Trophoblast cell (in vitro differentiated cells and primary cell): ENCODE measurements at regions not wholly inside any gene's neighbourhood (a gene's known extent, or its start where the extent isn't known, plus 50 kb on each side); places are given as distances from the start of the nearest gene placed in this dataset.

Experiments
- DNase-seq, 2 donors: peaks; one replicate each; pipeline ENCODE4 v3.0.0-alpha.2; 2016
- H2AFZ ChIP-seq: 2 replicates; pipeline ENCODE4 v1.6.1; 2013; ENCODE audit warnings: low read length, moderate library complexity, mild to moderate bottlenecking; ENCODE audit not compliant: insufficient read depth, poor library complexity
- H2AK5ac ChIP-seq: 2 replicates; pipeline ENCODE4 v1.6.1; 2013; ENCODE audit warnings: mild to moderate bottlenecking, low read length
- H2BK120ac ChIP-seq: 2 replicates; pipeline ENCODE4 v1.6.1; 2013; ENCODE audit warnings: low read length, mild to moderate bottlenecking, moderate library complexity; ENCODE audit not compliant: insufficient read depth, poor library complexity
- H2BK12ac ChIP-seq: 2 replicates; pipeline ENCODE4 v1.6.1; 2013; ENCODE audit warnings: mild to moderate bottlenecking, low read length, moderate library complexity
- H2BK5ac ChIP-seq: 2 replicates; pipeline ENCODE4 v1.6.1; 2013; ENCODE audit warnings: low read length, low read depth, moderate library complexity, mild to moderate bottlenecking; ENCODE audit not compliant: poor library complexity
- H3K14ac ChIP-seq: 2 replicates; pipeline ENCODE4 v1.6.1; 2013; ENCODE audit warnings: mild to moderate bottlenecking, low read length
- H3K18ac ChIP-seq: 2 replicates; pipeline ENCODE4 v1.6.1; 2013; ENCODE audit warnings: mild to moderate bottlenecking, low read length
- H3K23ac ChIP-seq: 2 replicates; pipeline ENCODE4 v1.6.1; 2013; ENCODE audit warnings: low read length
- H3K27ac ChIP-seq: 2 replicates; pipeline ENCODE4 v1.5.1; 2013; ENCODE audit warnings: low read depth, mild to moderate bottlenecking, inconsistent platforms, low read length, moderate library complexity
- H3K27me3 ChIP-seq: 2 replicates; pipeline ENCODE4 v1.6.1; 2013; ENCODE audit warnings: inconsistent platforms, mild to moderate bottlenecking, low read length, moderate library complexity; ENCODE audit not compliant: insufficient read depth
- H3K36me3 ChIP-seq, 2 experiments: 1 replicate in 1 of 2; 2 replicates in 1 of 2; pipeline ENCODE4 v1.6.1; 2013; ENCODE audit warnings: low read length in 2 of 2, mild to moderate bottlenecking in 2 of 2, moderate library complexity in 1 of 2; ENCODE audit not compliant: insufficient read depth in 2 of 2, control insufficient read depth in 1 of 2
- H3K4ac ChIP-seq: 2 replicates; pipeline ENCODE4 v1.6.1; 2013; ENCODE audit warnings: low read depth, mild to moderate bottlenecking, low read length, moderate library complexity
- H3K4me1 ChIP-seq, 2 experiments: 1 replicate in 1 of 2; 2 replicates in 1 of 2; pipeline ENCODE4 v1.6.1; 2013; ENCODE audit warnings: low read length in 2 of 2, mild to moderate bottlenecking in 2 of 2, moderate library complexity in 1 of 2; ENCODE audit not compliant: insufficient read depth in 2 of 2, control insufficient read depth in 1 of 2
- H3K4me2 ChIP-seq: 2 replicates; pipeline ENCODE4 v1.6.1; 2013; ENCODE audit warnings: inconsistent platforms, mild to moderate bottlenecking, low read length, moderate library complexity
- H3K4me3 ChIP-seq: 2 replicates; pipeline ENCODE4 v1.5.1; 2013; ENCODE audit warnings: mild to moderate bottlenecking, low read depth, low read length, inconsistent platforms
- H3K79me1 ChIP-seq: one replicate; pipeline ENCODE4 v1.6.1; 2013; ENCODE audit warnings: low read length
- H3K79me2 ChIP-seq: 2 replicates; pipeline ENCODE4 v1.6.1; 2013; ENCODE audit warnings: low read length, mild to moderate bottlenecking; ENCODE audit not compliant: control insufficient read depth, insufficient read depth, poor library complexity
- H3K9ac ChIP-seq: 2 replicates; pipeline ENCODE4 v1.6.1; 2013; ENCODE audit warnings: mild to moderate bottlenecking, low read length
- H3K9me3 ChIP-seq: 2 replicates; pipeline ENCODE4 v1.6.1; 2013; ENCODE audit warnings: low read depth, mild to moderate bottlenecking, control low read depth, inconsistent platforms, low read length; ENCODE audit not compliant: insufficient read depth
- H4K12ac ChIP-seq: 2 replicates; pipeline ENCODE4 v1.6.1; 2013; ENCODE audit warnings: low read depth, mild to moderate bottlenecking, low read length, moderate library complexity
- H4K8ac ChIP-seq: 2 replicates; pipeline ENCODE4 v1.6.1; 2013; ENCODE audit warnings: low read depth, mild to moderate bottlenecking, low read length, moderate library complexity
- H4K91ac ChIP-seq: one replicate; pipeline ENCODE4 v1.6.1; 2013; ENCODE audit warnings: low read depth, mild to moderate bottlenecking, low read length, moderate library complexity
- WGBS: extraction: QIAGEN DNeasy Blood & Tissue Kit; methylation state at CpG from one replicate; pipeline ENCODE4 v1.1.7; 2013; ENCODE audit warnings: missing lambda C conversion rate; ENCODE audit not compliant: insufficient read length, insufficient coverage; ENCODE audit errors: extremely low coverage; 5-methylcytosine and 5-hydroxymethylcytosine counted together

DNA sequence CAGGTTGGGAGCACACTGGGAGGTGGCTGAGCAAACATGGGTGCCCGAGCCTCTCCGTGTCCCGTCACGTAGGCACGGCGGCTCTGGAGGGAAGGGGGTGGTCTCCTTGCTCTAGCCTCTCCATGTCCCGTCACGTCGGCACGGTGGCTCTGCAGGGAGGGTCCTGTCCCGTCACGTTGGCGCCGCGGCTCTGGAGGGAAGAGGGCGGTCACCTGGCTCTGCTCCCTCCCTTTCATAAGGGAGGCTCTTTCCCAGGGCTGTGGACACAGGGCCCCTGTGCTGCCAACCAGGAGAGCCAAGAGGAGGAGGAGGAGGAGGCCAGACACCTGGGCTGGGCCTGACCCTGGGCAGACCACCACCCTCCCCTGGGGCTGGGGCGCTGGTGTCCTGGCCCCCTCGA, 1173.7 kb downstream of the BRD1 start:
- no peaks in the 10 kb centered on the region for H3K27me3 ChIP-seq
- H3K14ac ChIP-seq: no peak overlapping the region
- H2BK12ac ChIP-seq: no peak overlapping the region
- no peaks in the 10 kb centered on the region for H3K36me3 ChIP-seq
- H3K9ac ChIP-seq: no peak overlapping the region
- no peak overlapping the region for H2BK120ac ChIP-seq
- H4K91ac ChIP-seq: no peak overlapping the region
- no peak overlapping the region for H3K4me3 ChIP-seq
- no peaks in the 10 kb centered on the region for H3K4me1 ChIP-seq
- H4K8ac ChIP-seq: no peak overlapping the region
- H3K79me1 ChIP-seq: no peaks in the 10 kb centered on the region
- H2AK5ac ChIP-seq: no peak overlapping the region
- no peak overlapping the region for H2AFZ ChIP-seq
- no peak overlapping the region for H4K12ac ChIP-seq
- H3K4ac ChIP-seq: no peak overlapping the region
- no CpG with 5 or more reads among the region's 18 CpGs for WGBS
- DNase-seq: no peak
- no peak overlapping the region for H3K23ac ChIP-seq
- H3K79me2 ChIP-seq: no peaks in the 10 kb centered on the region
- peaks cover 2% of the 10 kb centered on the region for H3K9me3 ChIP-seq
- no peak overlapping the region for H3K4me2 ChIP-seq
- H2BK5ac ChIP-seq: no peak overlapping the region
- H3K18ac ChIP-seq: no peak overlapping the region
- H3K27ac ChIP-seq: no peak overlapping the region

DNA sequence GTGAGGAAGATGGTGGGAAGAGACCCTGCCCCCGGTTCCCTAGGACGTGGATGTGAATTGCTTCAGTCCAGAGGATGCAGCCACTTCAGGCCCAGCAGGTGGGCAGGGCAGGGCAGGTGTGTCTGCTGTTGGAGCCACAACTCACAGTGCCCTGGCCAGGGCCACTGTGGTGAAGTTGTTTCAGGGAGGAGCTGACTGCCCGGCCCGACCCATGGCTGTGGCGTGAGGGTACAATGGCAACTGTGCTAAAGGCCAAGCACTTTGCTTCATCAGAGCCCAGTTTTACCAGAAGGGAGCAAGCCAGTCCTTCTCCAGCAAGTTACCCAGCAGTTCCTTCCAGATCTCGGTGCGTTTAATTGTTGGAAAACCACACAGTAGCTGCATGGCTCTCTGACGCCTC, 1174.4 kb downstream of the BRD1 start:
- no peaks in the 10 kb centered on the region for H3K27me3 ChIP-seq
- H3K4me1 ChIP-seq: no peaks in the 10 kb centered on the region
- H3K27ac ChIP-seq: no peak overlapping the region
- no peak overlapping the region for H3K23ac ChIP-seq
- no peak overlapping the region for H3K4me3 ChIP-seq
- no peak overlapping the region for H4K12ac ChIP-seq
- no CpG with 5 or more reads among the region's 8 CpGs for WGBS
- peaks cover 1% of the 10 kb centered on the region for H3K9me3 ChIP-seq
- H3K79me1 ChIP-seq: no peaks in the 10 kb centered on the region
- H3K36me3 ChIP-seq: no peaks in the 10 kb centered on the region
- no peak overlapping the region for H3K4ac ChIP-seq
- no peak overlapping the region for H3K14ac ChIP-seq
- no peaks in the 10 kb centered on the region for H3K79me2 ChIP-seq
- no peak overlapping the region for H3K4me2 ChIP-seq
- no peak overlapping the region for H3K18ac ChIP-seq
- no peak overlapping the region for H4K8ac ChIP-seq
- H2BK5ac ChIP-seq: no peak overlapping the region
- DNase-seq: no peak
- no peak overlapping the region for H4K91ac ChIP-seq
- no peak overlapping the region for H2BK12ac ChIP-seq
- H2AK5ac ChIP-seq: no peak overlapping the region
- no peak overlapping the region for H2BK120ac ChIP-seq
- H2AFZ ChIP-seq: no peak overlapping the region
- no peak overlapping the region for H3K9ac ChIP-seq

DNA sequence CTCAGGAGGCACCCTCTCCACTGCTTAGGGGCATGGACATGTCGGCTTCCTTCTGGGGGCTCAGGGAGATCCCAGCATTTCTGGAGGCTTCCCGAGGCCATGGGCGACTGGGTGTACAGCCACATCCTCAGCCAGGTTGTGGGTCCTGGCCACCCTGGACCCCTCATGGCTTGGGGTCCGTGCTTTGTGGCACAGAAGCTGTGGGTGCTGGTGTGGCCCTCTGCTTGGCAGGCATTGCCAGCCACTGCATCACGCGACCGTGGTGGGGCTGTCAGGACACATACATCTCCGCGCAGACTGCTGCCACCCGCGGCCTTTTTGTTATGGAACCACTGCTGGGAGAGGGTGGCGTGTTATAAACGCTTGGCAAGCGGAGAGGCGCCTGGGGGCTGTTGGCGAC, 1174.9 kb downstream of the BRD1 start:
- Histone ChIP-seq H3K79me1 (no peaks in the 10 kb centered on the region), H3K9ac (no peak overlapping the region), H3K36me3 (no peaks in the 10 kb centered on the region), H2BK5ac (no peak overlapping the region), H3K4me1 (no peaks in the 10 kb centered on the region), H3K23ac (no peak overlapping the region), H3K27me3 (no peaks in the 10 kb centered on the region), H3K18ac (no peak overlapping the region), H2AK5ac (no peak overlapping the region), H3K79me2 (no peaks in the 10 kb centered on the region), H2BK120ac (no peak overlapping the region), H3K4me3 (no peak overlapping the region), H4K12ac (no peak overlapping the region), H2BK12ac (no peak overlapping the region), H4K8ac (no peak overlapping the region), H4K91ac (no peak overlapping the region), H2AFZ (no peak overlapping the region), H3K14ac (no peak overlapping the region), H3K4ac (no peak overlapping the region), H3K9me3 (no peaks in the 10 kb centered on the region), H3K27ac (no peak overlapping the region), H3K4me2 (no peak overlapping the region)
- no CpG with 5 or more reads among the region's 16 CpGs for WGBS
- DNase-seq: no peak

DNA sequence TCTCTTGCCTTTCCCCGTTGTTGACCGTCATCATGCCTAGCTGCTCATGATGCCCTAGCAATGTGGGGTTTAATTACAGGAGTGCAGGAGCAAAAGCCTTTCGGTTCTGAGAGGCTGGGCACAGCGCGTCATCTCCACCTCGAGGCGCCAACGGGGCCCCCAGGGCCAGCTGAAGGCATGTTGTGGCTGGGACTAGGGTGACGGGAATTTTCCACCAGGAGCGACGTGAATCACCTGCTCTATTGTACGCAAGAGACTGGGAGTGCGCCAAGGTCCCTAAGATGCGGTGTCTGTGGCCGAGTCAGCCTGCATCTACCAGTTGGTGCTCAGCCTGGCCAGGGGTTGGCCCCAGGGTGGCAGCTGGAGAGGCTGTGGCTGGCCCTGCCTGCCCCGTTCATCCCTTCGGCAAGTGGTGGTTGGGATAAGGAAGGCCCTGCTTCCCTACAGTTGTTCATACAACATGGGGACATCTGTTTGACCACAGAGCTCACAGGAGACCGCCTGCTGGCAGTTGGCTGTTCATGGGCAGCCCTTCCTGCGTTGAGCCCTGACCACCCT, 1175.6 kb downstream of the BRD1 start:
- no peak overlapping the region for H3K23ac ChIP-seq
- no peaks in the 10 kb centered on the region for H3K79me1 ChIP-seq
- no peak overlapping the region for H2BK5ac ChIP-seq
- no peak overlapping the region for H3K9ac ChIP-seq
- H2BK120ac ChIP-seq: no peak overlapping the region
- no peak overlapping the region for H3K4me2 ChIP-seq
- H4K8ac ChIP-seq: no peak overlapping the region
- no peak overlapping the region for H4K12ac ChIP-seq
- H3K14ac ChIP-seq: no peak overlapping the region
- H3K27ac ChIP-seq: no peak overlapping the region
- no peaks in the 10 kb centered on the region for H3K79me2 ChIP-seq
- H4K91ac ChIP-seq: no peak overlapping the region
- no peaks in the 10 kb centered on the region for H3K9me3 ChIP-seq
- H3K4ac ChIP-seq: no peak overlapping the region
- H3K36me3 ChIP-seq: no peaks in the 10 kb centered on the region
- WGBS: no CpG with 5 or more reads among the region's 19 CpGs
- H3K4me1 ChIP-seq: no peaks in the 10 kb centered on the region
- H2AK5ac ChIP-seq: no peak overlapping the region
- no peak overlapping the region for H3K18ac ChIP-seq
- H2BK12ac ChIP-seq: no peak overlapping the region
- H2AFZ ChIP-seq: no peak overlapping the region
- no peak overlapping the region for H3K4me3 ChIP-seq
- H3K27me3 ChIP-seq: no peaks in the 10 kb centered on the region
- no peak for DNase-seq
